ENCODE measurements at regions not wholly inside any gene's neighbourhood (a gene's known extent, or its start where the extent isn't known, plus 50 kb on each side); places are given as distances from the start of the nearest gene placed in this dataset.

- H3K36me3 Mint-ChIP-seq (ENCODE audit: unreplicated experiment), result no peaks in the 10 kb centered on the region
Measured at GRCh38 chr6:81640891-81641290, 111.6 kb downstream of the TENT5A start.

GRCh38 chr6:81640126-81640525 is 112.4 kb downstream of the TENT5A start:
- no peak overlapping the region for H3K4me3 Mint-ChIP-seq (ENCODE audit: unreplicated experiment)
- H3K9me3 Mint-ChIP-seq (ENCODE audit: unreplicated experiment), result peaks cover 14% of the 10 kb centered on the region
- H3K27me3 Mint-ChIP-seq (ENCODE audit: unreplicated experiment), result no peaks in the 10 kb centered on the region
- no peak overlapping the region for H3K27ac Mint-ChIP-seq (ENCODE audit: unreplicated experiment)
- H3K36me3 Mint-ChIP-seq (ENCODE audit: unreplicated experiment), result no peaks in the 10 kb centered on the region
- no peak for TF ChIP-seq CTCF (IDR thresholded peaks at IDR 0.05)
- peaks cover 2% of the 10 kb centered on the region for H3K4me1 Mint-ChIP-seq (ENCODE audit: unreplicated experiment)
- no peak for DNase-seq (ENCODE audit: extremely low spot score, unreplicated experiment)

More at GRCh38 chr6:81640891-81641290, 111.6 kb downstream of the TENT5A start:
- no peak for DNase-seq (ENCODE audit: extremely low spot score, unreplicated experiment)
- TF ChIP-seq CTCF (IDR thresholded peaks at IDR 0.05), result no peak
- Mint-ChIP-seq H3K27ac (ENCODE audit: unreplicated experiment) (no peak overlapping the region), H3K9me3 (ENCODE audit: unreplicated experiment) (peaks cover 14% of the 10 kb centered on the region), H3K27me3 (ENCODE audit: unreplicated experiment) (no peaks in the 10 kb centered on the region), H3K4me1 (ENCODE audit: unreplicated experiment) (peaks cover 2% of the 10 kb centered on the region), H3K4me3 (ENCODE audit: unreplicated experiment) (no peak overlapping the region)

GRCh38 chr6:81638366-81638765 is 114.1 kb downstream of the TENT5A start:
- no peak for TF ChIP-seq CTCF (IDR thresholded peaks at IDR 0.05)
- DNase-seq (ENCODE audit: extremely low spot score, unreplicated experiment), result no peak
- Mint-ChIP-seq H3K4me3 (ENCODE audit: unreplicated experiment) (no peak overlapping the region), H3K27me3 (ENCODE audit: unreplicated experiment) (no peaks in the 10 kb centered on the region), H3K27ac (ENCODE audit: unreplicated experiment) (no peak overlapping the region), H3K36me3 (ENCODE audit: unreplicated experiment) (no peaks in the 10 kb centered on the region), H3K4me1 (ENCODE audit: unreplicated experiment) (peaks cover 2% of the 10 kb centered on the region), H3K9me3 (ENCODE audit: unreplicated experiment) (peaks cover 14% of the 10 kb centered on the region)

- H3K36me3 Mint-ChIP-seq (ENCODE audit: unreplicated experiment), result no peaks in the 10 kb centered on the region
- TF ChIP-seq CTCF (IDR thresholded peaks at IDR 0.05), result no peak
- no peaks in the 10 kb centered on the region for H3K27me3 Mint-ChIP-seq (ENCODE audit: unreplicated experiment)
- no peak for DNase-seq (ENCODE audit: extremely low spot score, unreplicated experiment)
- H3K4me3 Mint-ChIP-seq (ENCODE audit: unreplicated experiment), result no peak overlapping the region
- H3K27ac Mint-ChIP-seq (ENCODE audit: unreplicated experiment), result no peak overlapping the region
- peaks cover 11% of the 10 kb centered on the region for H3K9me3 Mint-ChIP-seq (ENCODE audit: unreplicated experiment)
- peaks cover 2% of the 10 kb centered on the region for H3K4me1 Mint-ChIP-seq (ENCODE audit: unreplicated experiment)
Measured at GRCh38 chr6:81636930-81637568, 115.4 kb downstream of the TENT5A start.

- H3K27ac Mint-ChIP-seq (ENCODE audit: unreplicated experiment), result no peak overlapping the region
- H3K36me3 Mint-ChIP-seq (ENCODE audit: unreplicated experiment), result peaks cover 3% of the 10 kb centered on the region
- no peak for TF ChIP-seq CTCF (IDR thresholded peaks at IDR 0.05)
- peaks cover 21% of the 10 kb centered on the region for H3K9me3 Mint-ChIP-seq (ENCODE audit: unreplicated experiment)
- no peak overlapping the region for H3K4me3 Mint-ChIP-seq (ENCODE audit: unreplicated experiment)
- no peaks in the 10 kb centered on the region for H3K4me1 Mint-ChIP-seq (ENCODE audit: unreplicated experiment)
- DNase-seq (ENCODE audit: extremely low spot score, unreplicated experiment), result no peak
- no peaks in the 10 kb centered on the region for H3K27me3 Mint-ChIP-seq (ENCODE audit: unreplicated experiment)
Measured at GRCh38 chr6:81634155-81634880, 118.2 kb downstream of the TENT5A start.

All from osteocyte (in vitro differentiated cells).